ENCODE measurements at regions not wholly inside any gene's neighbourhood (a gene's known extent, or its start where the extent isn't known, plus 50 kb on each side); places are given as distances from the start of the nearest gene placed in this dataset.

DNA sequence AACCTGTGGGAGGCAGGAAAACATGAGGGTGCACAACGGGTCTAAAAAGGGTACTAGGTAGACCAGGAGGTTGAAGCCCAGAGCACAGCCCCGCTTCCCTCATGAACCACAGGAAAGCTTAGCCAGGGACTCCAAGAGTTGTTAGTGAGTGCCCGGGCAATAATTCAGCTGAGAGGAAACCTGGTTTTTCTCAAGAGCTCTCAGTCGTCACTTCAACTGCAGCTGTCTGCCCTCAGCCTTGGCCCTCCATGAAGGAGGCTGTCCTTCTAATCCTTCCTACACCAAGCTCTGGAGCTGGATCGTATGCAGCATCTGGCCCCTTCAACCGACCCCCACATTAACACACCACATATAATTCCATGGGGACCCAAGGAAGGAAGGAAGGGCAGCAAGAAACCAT, 77.0 kb upstream of the BACE2 start:
- intact Hi-C loops (cut with micrococcal nuclease): no loop called here

GRCh38 chr21:41091616-41092015, 76.3 kb upstream of the BACE2 start:
- Histone ChIP-seq H3K9ac (ENCODE audit: low read length) (no peak overlapping the region), H3K4me3 (ENCODE audit: control extremely low read depth in 1 of 5, extremely low read depth in 1 of 5, insufficient read depth in 1 of 5, low read depth in 2 of 5, low read length in 4 of 5) (no peak overlapping the region), H3K79me2 (ENCODE audit: control insufficient read depth, insufficient read depth, low read length) (no peaks in the 10 kb centered on the region), H4K20me1 (ENCODE audit: control insufficient read depth, insufficient read depth, low read length, poor library complexity, severe bottlenecking) (no peaks in the 10 kb centered on the region), H3K36me3 (replicated peaks in 1 of 2; ENCODE audit: control extremely low read depth in 1 of 2, control insufficient read depth in 1 of 2, extremely low read depth in 1 of 2, insufficient read depth in 2 of 2, low read length in 1 of 2) (no peaks in the 10 kb centered on the region), H3K4me1 (ENCODE audit: control insufficient read depth in 2 of 2, insufficient read depth in 2 of 2, low read length in 2 of 2) (no peaks in the 10 kb centered on the region), H3K27ac (ENCODE audit: low read length in 2 of 2) (no peak overlapping the region), H3K4me2 (replicated peaks; ENCODE audit: low read depth, low read length, poor library complexity, severe bottlenecking) (no peak overlapping the region), H2AFZ (ENCODE audit: insufficient read depth, low read depth, low read length, poor library complexity, severe bottlenecking) (no peak overlapping the region), H3K27me3 (replicated peaks in 1 of 4; ENCODE audit: control extremely low read depth in 1 of 4, control insufficient read depth in 3 of 4, insufficient read depth in 4 of 4, low read length in 3 of 4) (peaks cover 0 to 20% (median 1%) of the 10 kb centered on the region in 4 experiments), H3K9me3 (ENCODE audit: control extremely low read depth in 1 of 3, control insufficient read depth in 2 of 3, insufficient read depth in 1 of 3, low read length in 2 of 3) (no peaks in the 10 kb centered on the region)
- Mint-ChIP-seq H3K27ac (no peak overlapping the region), H3K4me1 (no peaks in the 10 kb centered on the region), H3K27me3 (peaks cover 26% of the 10 kb centered on the region), H3K9me3 (ENCODE audit: insufficient read depth) (no peaks in the 10 kb centered on the region), H3K4me3 (no peak overlapping the region)
- ChIA-PET CTCF (no interaction called here), POLR2A (no interaction called here)
- intact Hi-C loops (cut with micrococcal nuclease): no loop called here
- no peak for ATAC-seq (ENCODE audit: low read depth)
- 91% methylated on average over 1 of the region's 2 CpGs for WGBS (ENCODE audit: insufficient coverage)
- TF ChIP-seq EZH2 (IDR thresholded peaks at IDR 0.05; ENCODE audit: borderline replicate concordance, insufficient read depth, low read depth, low read length, poor library complexity, severe bottlenecking): no peak
- no peak for TF ChIP-seq CTCF (IDR thresholded peaks at IDR 0.05)
- no peak for DNase-seq

More for the DNA sequence above, 77.0 kb upstream of the BACE2 start:
- CTCF ChIA-PET: no interaction called here
- H4K20me1 ChIP-seq (ENCODE audit: control insufficient read depth, insufficient read depth, low read length, poor library complexity, severe bottlenecking): no peaks in the 10 kb centered on the region
- no peaks in the 10 kb centered on the region for H3K9me3 Mint-ChIP-seq (ENCODE audit: insufficient read depth)
- H3K9me3 ChIP-seq (ENCODE audit: control extremely low read depth in 1 of 3, control insufficient read depth in 2 of 3, insufficient read depth in 1 of 3, low read length in 2 of 3): no peaks in the 10 kb centered on the region
- WGBS (ENCODE audit: insufficient coverage): 84% methylated on average over 3 of the region's 6 CpGs
- no peak for DNase-seq
- peaks cover 0 to 13% (median 0%) of the 10 kb centered on the region in 4 experiments for H3K27me3 ChIP-seq (replicated peaks in 1 of 4; ENCODE audit: control extremely low read depth in 1 of 4, control insufficient read depth in 3 of 4, insufficient read depth in 4 of 4, low read length in 3 of 4)
- H3K79me2 ChIP-seq (ENCODE audit: control insufficient read depth, insufficient read depth, low read length): no peaks in the 10 kb centered on the region
- no peak overlapping the region for H3K9ac ChIP-seq (ENCODE audit: low read length)
- no peak overlapping the region for H3K27ac ChIP-seq (ENCODE audit: low read length in 2 of 2)
- H3K27me3 Mint-ChIP-seq: peaks cover 28% of the 10 kb centered on the region
- H3K27ac Mint-ChIP-seq: no peak overlapping the region
- no peaks in the 10 kb centered on the region for H3K4me1 Mint-ChIP-seq
- no peaks in the 10 kb centered on the region for H3K4me1 ChIP-seq (ENCODE audit: control insufficient read depth in 2 of 2, insufficient read depth in 2 of 2, low read length in 2 of 2)
- no peaks in the 10 kb centered on the region for H3K36me3 ChIP-seq (replicated peaks in 1 of 2; ENCODE audit: control extremely low read depth in 1 of 2, control insufficient read depth in 1 of 2, extremely low read depth in 1 of 2, insufficient read depth in 2 of 2, low read length in 1 of 2)
- TF ChIP-seq CTCF (IDR thresholded peaks at IDR 0.05): no peak
- no peak for TF ChIP-seq EZH2 (IDR thresholded peaks at IDR 0.05; ENCODE audit: borderline replicate concordance, insufficient read depth, low read depth, low read length, poor library complexity, severe bottlenecking)
- no peak overlapping the region for H2AFZ ChIP-seq (ENCODE audit: insufficient read depth, low read depth, low read length, poor library complexity, severe bottlenecking)
- POLR2A ChIA-PET: no interaction called here
- ATAC-seq (ENCODE audit: low read depth): no peak
- H3K4me3 Mint-ChIP-seq: no peak overlapping the region
- no peak overlapping the region for H3K4me2 ChIP-seq (replicated peaks; ENCODE audit: low read depth, low read length, poor library complexity, severe bottlenecking)
- H3K4me3 ChIP-seq (ENCODE audit: control extremely low read depth in 1 of 5, extremely low read depth in 1 of 5, insufficient read depth in 1 of 5, low read depth in 2 of 5, low read length in 4 of 5): no peak overlapping the region
